ENCODE measurements at regions not wholly inside any gene's neighbourhood (a gene's known extent, or its start where the extent isn't known, plus 50 kb on each side); places are given as distances from the start of the nearest gene placed in this dataset.

- Histone ChIP-seq H3K9ac (ENCODE audit: low read length in 2 of 2) (no peak overlapping the region), H3K27ac (ENCODE audit: low read length) (no peak overlapping the region), H3K4me3 (ENCODE audit: low read length in 2 of 2) (no peak overlapping the region), H3K36me3 (ENCODE audit: control insufficient read depth in 2 of 2, insufficient read depth in 2 of 2, low read length in 2 of 2) (no peaks in the 10 kb centered on the region), H3K4me1 (ENCODE audit: control insufficient read depth, insufficient read depth, low read length) (no peaks in the 10 kb centered on the region), H3K27me3 (ENCODE audit: control insufficient read depth in 1 of 2, insufficient read depth in 2 of 2, low read length in 2 of 2) (no peaks in the 10 kb centered on the region), H3K9me3 (ENCODE audit: control insufficient read depth in 2 of 2, low read length in 2 of 2) (no peaks in the 10 kb centered on the region)
Observed at GRCh38 chr3:55185380-55185779, 257.5 kb upstream of the LRTM1 start.

GRCh38 chr3:55183201-55183600 lies 255.3 kb upstream of the LRTM1 start:
- Histone ChIP-seq H3K9me3 (ENCODE audit: control insufficient read depth in 2 of 2, low read length in 2 of 2) (no peaks in the 10 kb centered on the region), H3K9ac (ENCODE audit: low read length in 2 of 2) (no peak overlapping the region), H3K27me3 (ENCODE audit: control insufficient read depth in 1 of 2, insufficient read depth in 2 of 2, low read length in 2 of 2) (no peaks in the 10 kb centered on the region)

GRCh38 chr3:55180936-55181535 lies 253.2 kb upstream of the LRTM1 start:
- no peaks in the 10 kb centered on the region for H3K4me1 ChIP-seq (ENCODE audit: control insufficient read depth, insufficient read depth, low read length)
- H3K9ac ChIP-seq (ENCODE audit: low read length in 2 of 2): no peak overlapping the region
- H3K27ac ChIP-seq (ENCODE audit: low read length): no peak overlapping the region
- H3K9me3 ChIP-seq (ENCODE audit: control insufficient read depth in 2 of 2, low read length in 2 of 2): no peaks in the 10 kb centered on the region
- no peaks in the 10 kb centered on the region for H3K36me3 ChIP-seq (ENCODE audit: control insufficient read depth in 2 of 2, insufficient read depth in 2 of 2, low read length in 2 of 2)
- peaks cover 0 to 3% of the 10 kb centered on the region in 2 donors for H3K27me3 ChIP-seq (ENCODE audit: control insufficient read depth in 1 of 2, insufficient read depth in 2 of 2, low read length in 2 of 2)
- H3K4me3 ChIP-seq (ENCODE audit: low read length in 2 of 2): no peak overlapping the region

More at GRCh38 chr3:55183201-55183600, 255.3 kb upstream of the LRTM1 start:
- no peaks in the 10 kb centered on the region for H3K4me1 ChIP-seq (ENCODE audit: control insufficient read depth, insufficient read depth, low read length)
- no peak overlapping the region for H3K4me3 ChIP-seq (ENCODE audit: low read length in 2 of 2)
- H3K36me3 ChIP-seq (ENCODE audit: control insufficient read depth in 2 of 2, insufficient read depth in 2 of 2, low read length in 2 of 2): no peaks in the 10 kb centered on the region
- no peak overlapping the region for H3K27ac ChIP-seq (ENCODE audit: low read length)

- no peaks in the 10 kb centered on the region for H3K36me3 ChIP-seq (ENCODE audit: control insufficient read depth in 2 of 2, insufficient read depth in 2 of 2, low read length in 2 of 2)
- H3K9ac ChIP-seq (ENCODE audit: low read length in 2 of 2): no peak overlapping the region
- H3K4me3 ChIP-seq (ENCODE audit: low read length in 2 of 2): no peak overlapping the region
- H3K27me3 ChIP-seq (ENCODE audit: control insufficient read depth in 1 of 2, insufficient read depth in 2 of 2, low read length in 2 of 2): peaks cover 0 to 3% of the 10 kb centered on the region in 2 donors
- H3K9me3 ChIP-seq (ENCODE audit: control insufficient read depth in 2 of 2, low read length in 2 of 2): no peaks in the 10 kb centered on the region
- no peak overlapping the region for H3K27ac ChIP-seq (ENCODE audit: low read length)
- H3K4me1 ChIP-seq (ENCODE audit: control insufficient read depth, insufficient read depth, low read length): no peaks in the 10 kb centered on the region
Observed at GRCh38 chr3:55180161-55180560, 252.3 kb upstream of the LRTM1 start.

GRCh38 chr3:55178336-55178735 lies 250.5 kb upstream of the LRTM1 start:
- no peak overlapping the region for H3K9ac ChIP-seq (ENCODE audit: low read length in 2 of 2)
- no peak overlapping the region for H3K27ac ChIP-seq (ENCODE audit: low read length)
- H3K4me3 ChIP-seq (ENCODE audit: low read length in 2 of 2): no peak overlapping the region
- H3K9me3 ChIP-seq (ENCODE audit: control insufficient read depth in 2 of 2, low read length in 2 of 2): no peaks in the 10 kb centered on the region
- peaks cover 0 to 3% of the 10 kb centered on the region in 2 donors for H3K27me3 ChIP-seq (ENCODE audit: control insufficient read depth in 1 of 2, insufficient read depth in 2 of 2, low read length in 2 of 2)
- no peaks in the 10 kb centered on the region for H3K36me3 ChIP-seq (ENCODE audit: control insufficient read depth in 2 of 2, insufficient read depth in 2 of 2, low read length in 2 of 2)
- H3K4me1 ChIP-seq (ENCODE audit: control insufficient read depth, insufficient read depth, low read length): no peaks in the 10 kb centered on the region

- H3K4me1 ChIP-seq (ENCODE audit: control insufficient read depth, insufficient read depth, low read length): no peaks in the 10 kb centered on the region
- peaks cover 0 to 3% of the 10 kb centered on the region in 2 donors for H3K27me3 ChIP-seq (ENCODE audit: control insufficient read depth in 1 of 2, insufficient read depth in 2 of 2, low read length in 2 of 2)
- H3K9ac ChIP-seq (ENCODE audit: low read length in 2 of 2): no peak overlapping the region
- H3K4me3 ChIP-seq (ENCODE audit: low read length in 2 of 2): no peak overlapping the region
- H3K36me3 ChIP-seq (ENCODE audit: control insufficient read depth in 2 of 2, insufficient read depth in 2 of 2, low read length in 2 of 2): no peaks in the 10 kb centered on the region
- peaks cover 0 to 5% of the 10 kb centered on the region in 2 donors for H3K9me3 ChIP-seq (ENCODE audit: control insufficient read depth in 2 of 2, low read length in 2 of 2)
- no peak overlapping the region for H3K27ac ChIP-seq (ENCODE audit: low read length)
Observed at GRCh38 chr3:55177749-55178148, 249.9 kb upstream of the LRTM1 start.

GRCh38 chr3:55175423-55175822 lies 247.6 kb upstream of the LRTM1 start:
- H3K4me1 ChIP-seq (ENCODE audit: control insufficient read depth, insufficient read depth, low read length): no peaks in the 10 kb centered on the region
- H3K4me3 ChIP-seq (ENCODE audit: low read length in 2 of 2): no peak overlapping the region
- no peak overlapping the region for H3K9ac ChIP-seq (ENCODE audit: low read length in 2 of 2)
- no peaks in the 10 kb centered on the region for H3K36me3 ChIP-seq (ENCODE audit: control insufficient read depth in 2 of 2, insufficient read depth in 2 of 2, low read length in 2 of 2)
- no peak overlapping the region for H3K27ac ChIP-seq (ENCODE audit: low read length)
- peaks cover 0 to 6% of the 10 kb centered on the region in 2 donors for H3K9me3 ChIP-seq (ENCODE audit: control insufficient read depth in 2 of 2, low read length in 2 of 2)
- H3K27me3 ChIP-seq (ENCODE audit: control insufficient read depth in 1 of 2, insufficient read depth in 2 of 2, low read length in 2 of 2): peaks cover 0 to 3% of the 10 kb centered on the region in 2 donors

GRCh38 chr3:55174747-55175146 lies 246.9 kb upstream of the LRTM1 start:
- peaks cover 0 to 6% of the 10 kb centered on the region in 2 donors for H3K9me3 ChIP-seq (ENCODE audit: control insufficient read depth in 2 of 2, low read length in 2 of 2)
- no peak overlapping the region for H3K4me3 ChIP-seq (ENCODE audit: low read length in 2 of 2)

GRCh38 chr3:55173504-55173903 lies 245.6 kb upstream of the LRTM1 start:
- H3K4me1 ChIP-seq (ENCODE audit: control insufficient read depth, insufficient read depth, low read length): no peaks in the 10 kb centered on the region
- H3K36me3 ChIP-seq (ENCODE audit: control insufficient read depth in 2 of 2, insufficient read depth in 2 of 2, low read length in 2 of 2): no peaks in the 10 kb centered on the region
- no peak overlapping the region for H3K27ac ChIP-seq (ENCODE audit: low read length)
- peaks cover 0 to 6% of the 10 kb centered on the region in 2 donors for H3K9me3 ChIP-seq (ENCODE audit: control insufficient read depth in 2 of 2, low read length in 2 of 2)
- H3K27me3 ChIP-seq (ENCODE audit: control insufficient read depth in 1 of 2, insufficient read depth in 2 of 2, low read length in 2 of 2): peaks cover 0 to 3% of the 10 kb centered on the region in 2 donors
- H3K9ac ChIP-seq (ENCODE audit: low read length in 2 of 2): no peak overlapping the region
- no peak overlapping the region for H3K4me3 ChIP-seq (ENCODE audit: low read length in 2 of 2)

More at GRCh38 chr3:55174747-55175146, 246.9 kb upstream of the LRTM1 start:
- H3K27ac ChIP-seq (ENCODE audit: low read length): no peak overlapping the region
- H3K4me1 ChIP-seq (ENCODE audit: control insufficient read depth, insufficient read depth, low read length): no peaks in the 10 kb centered on the region
- peaks cover 0 to 3% of the 10 kb centered on the region in 2 donors for H3K27me3 ChIP-seq (ENCODE audit: control insufficient read depth in 1 of 2, insufficient read depth in 2 of 2, low read length in 2 of 2)
- no peak overlapping the region for H3K9ac ChIP-seq (ENCODE audit: low read length in 2 of 2)
- no peaks in the 10 kb centered on the region for H3K36me3 ChIP-seq (ENCODE audit: control insufficient read depth in 2 of 2, insufficient read depth in 2 of 2, low read length in 2 of 2)

- peaks cover 0 to 6% of the 10 kb centered on the region in 2 donors for H3K9me3 ChIP-seq (ENCODE audit: control insufficient read depth in 2 of 2, low read length in 2 of 2)
- H3K36me3 ChIP-seq (ENCODE audit: control insufficient read depth in 2 of 2, insufficient read depth in 2 of 2, low read length in 2 of 2): no peaks in the 10 kb centered on the region
Observed at GRCh38 chr3:55172913-55173312, 245.1 kb upstream of the LRTM1 start.

GRCh38 chr3:55170444-55170843 lies 242.6 kb upstream of the LRTM1 start:
- no peak overlapping the region for H3K27ac ChIP-seq (ENCODE audit: low read length)

More at GRCh38 chr3:55172913-55173312, 245.1 kb upstream of the LRTM1 start:
- Histone ChIP-seq H3K9ac (ENCODE audit: low read length in 2 of 2) (no peak overlapping the region), H3K27ac (ENCODE audit: low read length) (no peak overlapping the region), H3K4me1 (ENCODE audit: control insufficient read depth, insufficient read depth, low read length) (peaks cover 3% of the 10 kb centered on the region), H3K4me3 (ENCODE audit: low read length in 2 of 2) (no peak overlapping the region), H3K27me3 (ENCODE audit: control insufficient read depth in 1 of 2, insufficient read depth in 2 of 2, low read length in 2 of 2) (peaks cover 0 to under 1% of the 10 kb centered on the region in 2 donors)

More at GRCh38 chr3:55170444-55170843, 242.6 kb upstream of the LRTM1 start:
- Histone ChIP-seq H3K4me3 (ENCODE audit: low read length in 2 of 2) (no peak overlapping the region), H3K27me3 (ENCODE audit: control insufficient read depth in 1 of 2, insufficient read depth in 2 of 2, low read length in 2 of 2) (no peaks in the 10 kb centered on the region), H3K9ac (ENCODE audit: low read length in 2 of 2) (no peak overlapping the region), H3K4me1 (ENCODE audit: control insufficient read depth, insufficient read depth, low read length) (peaks cover 8% of the 10 kb centered on the region), H3K9me3 (ENCODE audit: control insufficient read depth in 2 of 2, low read length in 2 of 2) (peaks cover 0 to 6% of the 10 kb centered on the region in 2 donors), H3K36me3 (ENCODE audit: control insufficient read depth in 2 of 2, insufficient read depth in 2 of 2, low read length in 2 of 2) (no peaks in the 10 kb centered on the region)

Data from stomach smooth muscle (tissue), 2 donors.